SW 1271 (cell line): ENCODE measurements at regions not wholly inside any gene's neighbourhood (a gene's known extent, or its start where the extent isn't known, plus 50 kb on each side); places are given as distances from the start of the nearest gene placed in this dataset.

Source experiments
- DNase-seq, 2 experiments: peaks; one replicate each; lab custom pipeline; 2025; lab: John Stamatoyannopoulos, UW

- no peak for DNase-seq
Measured at GRCh38 chr13:21757763-21758162, 86.9 kb downstream of the FGF9 start.

- DNase-seq, result no peak
Measured at GRCh38 chr13:21758441-21758840, 87.6 kb downstream of the FGF9 start.

GRCh38 chr13:21759463-21759862 is 88.6 kb downstream of the FGF9 start:
- no peak for DNase-seq

- no peak for DNase-seq
Measured at GRCh38 chr13:21759911-21760310, 89.0 kb downstream of the FGF9 start.

- DNase-seq, result no peak
Measured at GRCh38 chr13:21761770-21762169, 90.9 kb downstream of the FGF9 start.

- no peak for DNase-seq
Measured at GRCh38 chr13:21762512-21762911, 91.6 kb downstream of the FGF9 start.

GRCh38 chr13:21767032-21767431 is 96.2 kb downstream of the FGF9 start:
- DNase-seq, result no peak

- no peak for DNase-seq
Measured at GRCh38 chr13:21771075-21771474, 100.2 kb downstream of the FGF9 start.

GRCh38 chr13:21777166-21777565 is 106.3 kb downstream of the FGF9 start:
- DNase-seq, result no peak

GRCh38 chr13:21777813-21778212 is 106.9 kb downstream of the FGF9 start:
- no peak for DNase-seq

GRCh38 chr13:21782736-21783135 is 111.9 kb downstream of the FGF9 start:
- no peak for DNase-seq

GRCh38 chr13:21785990-21786389 is 115.1 kb downstream of the FGF9 start:
- no peak for DNase-seq

- DNase-seq, result no peak
Measured at GRCh38 chr13:21796066-21796465, 125.2 kb downstream of the FGF9 start.

GRCh38 chr13:21796775-21797514 is 126.1 kb downstream of the FGF9 start:
- DNase-seq, result no peak

- DNase-seq, result no peak
Measured at GRCh38 chr13:21797736-21798135, 126.9 kb downstream of the FGF9 start.

GRCh38 chr13:21798181-21798580 is 127.3 kb downstream of the FGF9 start:
- no peak for DNase-seq

GRCh38 chr13:21799671-21800070 is 128.8 kb downstream of the FGF9 start:
- no peak for DNase-seq

- DNase-seq, result no peak
Measured at GRCh38 chr13:21800837-21801616, 130.2 kb downstream of the FGF9 start.

- DNase-seq, result no peak
Measured at GRCh38 chr13:21805733-21806132, 134.9 kb downstream of the FGF9 start.

GRCh38 chr13:21812192-21812626 is 141.3 kb downstream of the FGF9 start:
- DNase-seq, result no peak

- no peak for DNase-seq
Measured at GRCh38 chr13:21813110-21813509, 142.2 kb downstream of the FGF9 start.

- no peak for DNase-seq
Measured at GRCh38 chr13:21813844-21814243, 143.0 kb downstream of the FGF9 start.

GRCh38 chr13:21814604-21815003 is 143.7 kb downstream of the FGF9 start:
- no peak for DNase-seq
